GM18502 (cell line): ENCODE measurements at regions not wholly inside any gene's neighbourhood (a gene's known extent, or its start where the extent isn't known, plus 50 kb on each side); places are given as distances from the start of the nearest gene placed in this dataset.
"Not testable (repeated sequence)": the region's sequence is repeated elsewhere in the genome, so short reads cannot be mapped to it uniquely, and the experiment has no call there.

Experiments used
- ATAC-seq: cut with Tn5 transposase; IDR thresholded peaks from one replicate; pipeline ENCODE4 v1.9.1; 2021; ENCODE audit warnings: mild to moderate bottlenecking; ENCODE audit not compliant: unreplicated experiment, poor library complexity

DNA sequence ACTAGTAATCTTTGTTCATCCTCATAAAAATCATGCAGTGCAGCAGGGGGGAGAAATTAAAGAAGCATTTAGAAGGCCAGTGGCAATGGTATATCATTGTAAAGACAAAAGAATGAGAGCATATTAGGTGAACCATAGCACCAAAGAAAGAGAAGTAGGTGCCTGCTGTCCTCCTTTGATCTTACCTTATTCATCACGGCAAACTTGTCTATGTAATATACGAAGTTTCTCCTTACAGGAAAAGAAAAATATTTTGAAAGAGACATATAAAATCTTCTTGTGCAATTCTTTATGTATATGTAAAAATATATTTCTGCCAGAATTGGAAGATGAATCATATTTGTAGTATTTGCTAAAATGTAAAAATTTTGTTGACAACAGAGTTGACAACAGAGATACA is 411.3 kb upstream of the ARRDC3 start:
- ATAC-seq: no peak

DNA sequence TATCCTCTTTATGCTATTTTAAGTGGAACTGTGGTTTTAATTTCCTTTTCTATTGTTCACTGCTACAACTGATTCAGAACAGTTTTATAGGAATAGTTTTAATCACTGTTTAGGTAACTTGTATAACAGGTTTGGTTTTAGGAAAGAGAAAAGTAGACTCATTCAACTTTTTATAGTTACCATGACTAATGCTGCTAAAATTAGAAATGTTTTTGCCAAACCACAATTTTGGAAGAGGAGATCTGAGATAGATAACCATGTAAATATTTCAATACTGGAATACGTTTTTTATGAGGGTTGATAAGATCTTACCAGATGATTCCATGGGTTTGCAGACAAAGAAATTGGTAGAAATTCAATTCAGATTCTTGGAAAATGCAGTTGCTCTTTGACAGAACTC is 404.6 kb upstream of the ARRDC3 start:
- ATAC-seq: no peak

DNA sequence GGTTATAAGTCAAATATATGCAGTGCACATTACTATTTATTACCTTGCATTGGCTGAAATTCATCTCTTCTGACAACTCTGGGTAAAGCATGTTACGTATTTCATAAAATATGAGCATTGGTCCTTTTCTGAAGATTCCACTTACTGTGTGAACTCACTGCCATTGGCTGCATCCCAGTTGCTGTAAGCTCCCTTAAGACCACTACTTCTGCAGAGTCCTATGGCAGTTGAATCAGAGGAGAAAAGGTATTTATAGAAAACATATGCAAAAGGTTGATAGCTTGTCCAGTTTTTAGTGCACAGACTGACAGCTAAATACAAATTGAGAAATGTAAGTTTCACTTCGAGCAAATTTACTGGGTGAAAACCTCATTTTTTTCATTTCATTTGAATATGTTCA is 394.6 kb upstream of the ARRDC3 start:
- no peak for ATAC-seq

DNA sequence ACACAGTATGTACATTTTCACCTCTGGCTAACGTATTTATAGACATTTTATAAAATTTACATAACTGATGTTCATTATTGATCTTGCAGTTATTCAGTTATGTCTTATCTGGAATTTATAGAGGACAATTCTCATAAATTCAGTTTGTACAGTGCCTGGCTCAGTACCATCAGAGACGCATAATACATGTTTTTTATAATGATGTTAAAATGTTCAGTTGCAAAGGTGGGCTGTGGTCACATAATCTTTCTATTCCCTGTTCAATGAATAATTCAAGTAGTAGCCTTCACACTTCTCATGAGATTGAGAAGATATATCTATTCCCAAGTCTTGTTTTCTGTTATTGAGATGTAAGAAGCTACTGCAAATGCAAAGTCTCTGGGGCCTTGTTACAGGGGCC is 393.1 kb upstream of the ARRDC3 start:
- no peak for ATAC-seq

DNA sequence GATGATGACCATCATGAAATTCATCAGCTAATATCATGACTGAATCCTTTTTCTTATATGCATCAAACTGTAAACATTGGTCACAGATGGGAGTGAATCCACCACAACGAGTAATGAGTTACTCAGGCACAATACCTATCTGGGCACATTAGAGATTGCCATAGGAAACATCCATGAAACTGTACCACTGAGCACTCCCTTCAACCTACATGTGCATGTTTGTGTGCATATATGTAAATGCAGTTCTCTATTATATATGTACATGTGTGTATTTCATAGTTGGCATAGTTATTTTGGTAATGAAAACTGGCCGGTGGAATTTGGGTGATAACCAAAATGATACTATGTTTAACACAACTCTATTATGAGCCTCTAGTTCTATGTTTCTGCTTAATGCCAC is 387.3 kb upstream of the ARRDC3 start:
- ATAC-seq: no peak

DNA sequence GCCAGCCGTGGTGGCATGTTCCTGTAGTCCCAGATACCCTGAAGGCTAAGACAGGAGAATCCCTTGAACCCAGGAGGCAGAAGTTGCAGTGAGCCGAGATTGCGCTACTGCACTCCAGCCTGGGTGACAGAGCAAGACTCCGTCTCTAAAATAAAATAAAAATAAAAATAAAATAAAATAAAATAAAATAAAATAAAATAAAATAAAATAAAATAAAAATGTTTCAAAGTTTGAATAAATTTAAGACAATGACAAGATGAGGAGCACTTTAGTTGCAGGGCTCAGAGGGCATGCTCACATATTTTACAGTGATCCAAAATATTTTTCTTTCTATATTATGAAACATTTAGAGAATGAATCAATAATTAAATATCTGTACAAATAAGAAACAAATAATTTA is 374.3 kb upstream of the ARRDC3 start:
- ATAC-seq: not testable (repeated sequence)

DNA sequence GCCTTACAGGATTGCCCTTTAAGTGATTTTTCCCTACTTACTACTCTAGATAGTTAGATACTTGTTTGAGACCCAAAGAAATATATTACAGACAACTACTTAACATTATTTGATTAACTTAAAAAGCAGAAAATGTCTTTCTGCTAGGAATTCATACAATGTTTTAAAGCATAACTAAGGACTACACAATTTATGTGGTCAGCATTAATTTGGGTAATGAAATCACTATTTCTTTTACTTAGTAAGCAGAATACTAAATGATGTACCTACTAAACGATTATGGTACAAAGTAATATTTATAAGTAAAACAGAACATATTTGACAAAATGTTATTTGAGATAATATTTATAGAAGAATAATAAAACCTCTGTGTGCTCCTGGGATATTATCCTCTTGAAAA is 371.9 kb upstream of the ARRDC3 start:
- no peak for ATAC-seq

DNA sequence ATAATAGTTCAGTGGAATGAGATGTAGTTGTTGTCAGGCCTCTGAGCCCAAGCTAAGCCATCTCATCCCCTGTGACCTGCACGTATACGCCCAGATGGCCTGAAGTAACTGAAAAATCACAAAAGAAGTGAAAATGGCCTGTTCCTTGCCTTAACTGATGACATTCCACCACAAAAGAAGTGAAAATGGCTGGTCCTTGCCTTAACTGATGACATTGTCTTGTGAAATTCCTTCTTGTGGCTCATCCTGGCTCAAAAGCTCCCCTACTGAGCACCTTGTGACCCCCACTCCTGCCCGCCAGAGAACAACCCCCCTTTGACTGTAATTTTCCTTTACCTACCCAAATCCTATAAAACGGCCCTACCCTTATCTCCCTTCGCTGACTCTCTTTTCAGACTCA is 361.4 kb upstream of the ARRDC3 start:
- ATAC-seq: not testable (repeated sequence)

DNA sequence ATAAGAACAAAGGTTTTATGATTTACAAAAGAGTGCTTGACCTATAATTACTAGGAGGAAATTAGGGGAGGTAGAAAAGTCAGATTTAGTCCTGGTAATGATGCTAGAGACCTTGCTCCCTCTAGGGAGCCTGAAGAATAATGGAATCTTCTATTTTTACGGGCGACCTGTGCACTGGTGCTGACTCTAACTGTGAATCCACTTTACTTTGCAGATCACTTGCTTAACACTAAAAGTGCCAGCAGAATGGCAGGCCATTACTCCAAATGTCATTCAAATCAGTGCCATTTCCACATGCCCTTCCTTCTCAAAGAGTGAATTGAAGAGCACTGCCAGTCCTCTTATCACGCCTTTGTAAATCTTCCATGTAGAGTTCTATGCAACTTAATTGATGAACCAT is 359.4 kb upstream of the ARRDC3 start:
- ATAC-seq: no peak

DNA sequence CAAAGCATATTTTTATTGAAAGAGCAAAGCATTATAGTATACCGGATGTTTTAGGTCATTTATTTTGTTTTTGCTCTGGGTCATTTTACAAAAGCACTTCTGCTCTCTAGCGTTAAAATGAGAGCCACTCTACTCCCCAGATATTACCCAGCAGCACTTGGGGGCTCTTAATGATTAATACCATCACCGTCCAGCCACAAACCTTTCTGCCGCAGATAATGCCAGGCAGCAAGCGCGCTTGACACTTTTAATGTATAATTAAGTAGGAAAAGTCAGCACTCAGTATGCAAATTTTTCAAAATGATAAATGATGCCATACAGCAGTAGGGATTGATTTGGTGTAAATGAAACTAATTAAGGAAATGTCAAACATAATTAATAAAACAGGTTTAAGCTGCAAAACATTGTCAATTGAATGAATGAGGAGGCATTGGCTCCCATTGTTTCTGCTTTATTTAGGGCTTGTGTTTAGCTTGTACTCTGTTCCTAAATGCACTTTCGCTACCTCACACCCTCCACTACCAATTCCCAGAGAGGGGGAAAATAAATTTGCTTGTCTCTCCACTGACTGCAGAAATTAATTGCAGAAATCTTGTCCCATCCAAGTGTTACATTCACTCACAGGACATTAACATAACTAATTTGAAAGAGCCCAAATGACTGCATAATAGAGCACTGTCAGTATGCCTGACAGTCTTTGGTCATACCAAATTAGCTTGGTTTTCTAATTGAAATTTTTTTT is 358.8 kb upstream of the ARRDC3 start:
- ATAC-seq: no peak

DNA sequence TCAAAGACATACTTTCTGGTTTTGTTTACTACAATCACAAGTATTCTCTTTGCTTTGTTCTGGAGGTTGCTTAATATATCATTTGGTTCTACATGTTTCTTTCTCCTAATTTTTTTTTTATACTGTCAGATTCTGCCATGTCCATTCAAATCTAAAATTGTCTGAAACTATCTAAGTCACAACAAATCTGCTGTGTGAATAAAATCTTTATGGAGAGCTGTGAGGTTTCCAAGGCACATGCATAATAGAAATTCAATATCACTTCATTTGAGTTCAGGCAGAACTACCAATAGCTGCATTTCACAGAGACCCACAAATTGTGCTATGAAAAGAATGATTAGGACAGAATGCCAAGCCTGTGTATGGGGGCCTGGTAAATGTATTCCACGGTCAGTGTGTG is 346.9 kb upstream of the ARRDC3 start:
- ATAC-seq: no peak

DNA sequence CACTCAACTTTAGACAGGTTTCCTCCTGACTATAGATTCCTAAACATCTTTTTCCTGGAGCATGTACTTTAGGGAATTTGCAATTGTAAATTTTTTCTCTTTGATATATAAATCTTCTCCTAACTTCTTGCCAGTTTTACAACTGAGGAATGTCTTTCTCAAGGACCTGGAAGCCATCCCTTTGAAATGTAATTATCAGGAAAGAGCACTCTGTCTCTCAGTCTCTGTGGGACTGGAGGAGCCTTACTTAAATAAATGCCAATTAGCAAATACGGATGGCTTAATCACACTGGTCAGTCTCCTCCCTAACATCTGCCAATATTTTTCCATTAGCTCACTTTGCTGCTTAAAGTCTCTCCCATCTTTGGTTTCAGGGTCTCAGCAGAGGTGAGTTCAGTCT is 344.3 kb upstream of the ARRDC3 start:
- ATAC-seq: no peak

DNA sequence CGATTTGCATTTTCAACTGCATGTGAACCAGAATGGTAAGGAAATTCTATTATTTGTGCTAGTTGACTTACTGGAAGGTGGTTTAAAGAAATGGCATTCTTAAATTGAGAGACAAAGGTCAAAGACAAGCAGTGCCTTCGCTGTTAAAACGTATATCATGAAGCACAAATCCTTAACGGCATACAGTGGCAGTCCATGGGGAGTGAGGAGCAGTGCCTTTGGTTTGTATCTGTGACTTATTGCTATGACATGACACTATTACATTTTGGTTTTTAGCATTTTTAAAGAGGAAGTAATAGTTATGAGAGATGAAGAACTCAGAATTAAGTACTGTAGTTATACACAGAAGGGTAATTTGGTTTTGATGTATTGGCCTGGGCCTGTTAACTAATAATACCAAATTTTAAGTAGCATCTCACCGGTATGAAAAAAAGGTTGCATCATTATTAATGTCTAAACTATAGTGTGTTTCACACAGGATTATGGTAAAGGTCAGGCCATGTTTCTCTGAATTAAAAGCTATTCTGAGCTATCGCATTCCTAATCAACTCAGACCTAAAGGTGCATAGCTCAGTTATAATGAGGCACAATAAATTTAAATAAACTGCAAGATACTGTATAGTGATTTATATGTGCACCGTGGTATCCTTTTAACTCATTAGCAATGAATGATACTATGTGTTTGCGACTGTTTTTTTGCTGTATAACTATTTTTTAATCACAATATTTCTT is 339.8 kb upstream of the ARRDC3 start:
- ATAC-seq: no peak

DNA sequence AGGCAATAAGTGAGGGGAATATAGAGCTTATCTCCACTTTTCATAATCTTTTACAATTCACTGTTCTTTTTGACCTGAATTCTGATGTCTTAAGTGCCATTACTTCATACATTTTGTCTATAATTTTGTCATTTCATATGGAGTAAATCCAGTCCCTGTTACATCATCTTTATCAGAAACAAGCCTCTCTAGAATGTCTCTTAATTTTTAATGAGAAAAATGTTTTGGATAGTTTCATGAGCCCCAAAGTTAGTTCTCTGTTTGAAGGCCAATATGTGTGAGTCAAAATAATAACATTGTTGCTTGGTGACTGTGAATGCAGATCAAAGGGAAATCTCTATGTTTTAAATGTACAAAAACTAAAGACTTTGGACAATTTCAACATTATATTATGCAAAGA is 329.6 kb upstream of the ARRDC3 start:
- ATAC-seq: no peak

DNA sequence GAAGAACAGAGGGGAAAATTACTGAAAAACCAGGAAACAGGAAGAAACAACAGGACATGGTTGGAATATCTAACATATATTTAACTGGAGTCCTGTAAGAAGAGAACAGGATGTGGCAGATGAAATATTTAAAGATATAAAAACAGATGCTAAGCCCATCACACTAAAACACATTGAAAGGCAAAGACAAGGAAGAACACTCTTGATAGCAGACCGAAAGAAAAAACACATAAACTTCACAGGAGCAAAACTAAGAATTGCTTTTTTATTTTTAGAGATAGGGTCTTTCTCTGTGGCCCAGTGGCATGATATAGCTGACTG is 324.4 kb upstream of the ARRDC3 start:
- no peak for ATAC-seq

DNA sequence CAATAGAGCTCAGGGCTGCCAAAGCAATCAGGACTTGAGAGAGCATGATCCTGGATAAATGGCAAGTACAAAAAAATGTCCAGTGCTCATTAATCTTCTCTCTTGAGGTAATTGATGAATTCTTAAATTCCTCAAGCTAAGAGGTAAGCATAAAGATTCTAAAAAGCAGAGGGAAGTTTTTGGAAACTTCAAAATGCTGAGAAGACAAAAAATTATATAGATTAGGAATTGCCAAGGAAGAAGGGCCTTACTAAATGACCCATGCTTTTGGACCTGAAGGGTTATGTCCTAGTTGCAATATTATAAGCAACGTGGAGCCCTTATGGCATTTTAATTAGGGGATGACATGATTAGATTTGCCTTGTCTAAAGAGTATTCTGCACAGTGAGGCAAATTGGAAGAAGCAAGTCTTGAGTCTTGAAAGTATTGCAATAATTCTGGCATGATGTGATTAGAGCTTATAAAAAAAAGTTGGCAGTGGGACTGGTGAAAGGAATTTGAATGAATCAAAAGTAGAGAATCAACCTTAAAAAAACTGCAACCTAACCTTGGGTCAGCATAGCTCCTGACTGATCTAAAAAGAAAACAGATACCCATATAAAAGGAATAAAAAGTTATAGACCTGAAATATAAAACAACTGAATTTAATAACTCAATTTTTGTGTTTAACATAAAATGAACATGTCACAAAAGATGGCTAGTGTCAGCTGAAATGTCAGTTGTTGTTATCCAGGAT is 323.8 kb upstream of the ARRDC3 start:
- ATAC-seq: no peak

DNA sequence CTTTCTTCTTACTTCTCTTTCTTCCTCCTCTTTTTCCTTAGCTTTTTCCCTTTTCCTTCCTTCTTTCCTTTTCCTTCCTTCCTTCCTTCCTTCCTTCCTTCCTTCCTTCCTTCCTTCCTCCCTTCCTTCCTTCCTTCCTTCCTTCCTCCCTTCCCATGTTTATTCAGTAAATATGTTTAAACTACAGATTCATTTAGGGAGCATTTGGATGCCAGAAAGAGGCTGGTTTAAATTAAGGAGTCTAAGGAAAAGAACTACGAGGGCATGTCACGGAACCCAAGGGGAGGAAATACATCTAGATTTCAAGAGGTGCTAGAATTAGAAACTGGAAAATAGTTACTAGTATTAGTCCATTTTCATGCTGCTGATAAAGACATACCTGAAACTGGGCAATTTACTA is 320.0 kb upstream of the ARRDC3 start:
- ATAC-seq: no peak

DNA sequence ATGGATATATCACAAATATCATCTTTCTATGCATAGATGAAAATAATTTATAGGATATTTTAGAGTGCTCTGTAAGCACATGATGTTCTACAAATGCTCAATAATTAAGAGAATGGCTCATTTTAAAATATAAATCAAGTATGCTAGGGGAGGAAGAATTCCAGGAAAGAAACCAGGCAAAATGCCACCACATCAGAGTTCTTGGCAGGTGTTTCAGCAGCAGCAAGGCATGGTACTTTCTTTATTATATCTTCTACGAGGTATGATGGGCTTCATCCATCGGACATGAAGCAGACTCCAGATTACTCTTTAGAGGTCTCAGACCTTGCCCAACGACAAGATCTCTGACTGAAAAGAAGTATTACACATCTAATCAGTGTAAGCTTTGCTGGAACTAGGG is 316.3 kb upstream of the ARRDC3 start:
- no peak for ATAC-seq

DNA sequence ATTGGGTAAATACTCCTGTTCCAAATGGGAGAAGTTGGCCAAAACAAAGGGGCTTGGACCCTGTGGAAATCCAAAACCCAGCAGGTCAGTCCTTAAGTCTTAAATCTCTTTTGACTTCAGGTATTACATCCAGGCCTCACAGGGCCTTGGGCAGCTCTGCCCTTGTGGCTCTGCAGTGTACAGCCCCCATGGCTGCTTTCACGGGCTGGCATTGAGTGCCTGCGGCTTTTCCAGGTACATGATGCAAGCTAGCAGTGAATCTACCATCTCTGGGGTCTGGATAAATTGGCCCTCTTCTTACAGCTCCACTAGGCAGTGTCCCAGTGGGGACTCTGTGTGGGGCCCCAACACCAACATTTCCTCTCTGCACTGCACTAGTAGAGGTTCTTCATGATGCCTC is 308.5 kb upstream of the ARRDC3 start:
- ATAC-seq: no peak

DNA sequence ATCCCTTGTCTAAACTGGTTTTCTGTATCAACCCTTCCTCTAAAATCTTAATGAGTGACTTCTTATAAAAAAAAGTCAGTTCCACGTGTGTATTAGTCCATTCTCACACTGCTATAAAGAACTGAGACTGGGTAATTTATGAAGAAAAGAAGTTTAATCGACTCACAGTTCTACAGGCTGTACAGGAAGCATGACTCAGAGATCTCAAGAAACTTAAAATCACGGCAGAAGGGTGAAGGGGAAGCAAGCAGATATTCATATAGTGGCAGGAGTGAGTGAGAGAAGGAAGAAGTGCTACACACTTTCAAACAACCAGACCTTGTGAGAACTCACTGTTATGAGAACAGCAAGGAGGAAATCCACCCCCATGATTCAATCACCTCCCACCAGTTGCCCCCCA is 307.8 kb upstream of the ARRDC3 start:
- ATAC-seq: no peak

DNA sequence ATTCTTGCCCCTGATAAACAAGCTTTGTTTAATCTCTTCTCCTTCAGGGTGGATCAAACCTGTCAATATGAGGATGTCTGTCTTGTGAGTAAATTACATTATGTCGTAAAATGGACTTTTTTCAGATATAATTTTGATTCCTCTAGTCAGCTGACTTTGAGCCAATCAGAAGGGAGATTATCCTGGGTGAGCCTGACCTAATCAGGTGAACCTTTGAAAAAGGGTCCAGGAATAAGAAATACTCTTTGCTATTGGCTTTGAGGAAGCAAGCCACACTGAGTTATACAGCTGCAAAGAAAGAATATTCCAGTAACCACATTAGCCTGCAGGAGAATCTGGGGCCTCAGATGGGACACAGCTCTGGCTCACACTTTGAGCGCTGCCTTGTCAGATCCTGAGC is 304.3 kb upstream of the ARRDC3 start:
- ATAC-seq: no peak

DNA sequence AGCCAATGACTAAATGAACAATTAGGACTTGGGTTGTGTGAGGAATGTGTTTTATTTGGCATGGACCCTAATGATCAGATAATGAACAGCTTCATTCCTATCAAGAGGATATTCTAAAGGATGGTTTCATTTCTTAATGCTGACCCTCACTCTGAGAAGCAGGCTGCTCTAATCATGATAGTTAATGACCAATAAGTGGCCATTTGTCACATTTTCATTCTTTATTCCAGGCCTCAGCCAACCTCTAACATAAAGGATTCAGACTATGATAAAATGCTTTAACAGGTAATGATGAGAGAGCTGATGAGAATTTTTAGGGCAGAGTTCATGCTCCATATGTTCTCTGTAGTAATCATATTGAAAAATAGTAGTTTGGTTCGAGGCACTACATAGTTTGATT is 301.5 kb upstream of the ARRDC3 start:
- no peak for ATAC-seq
